Heart left ventricle (tissue), 16 donors: ENCODE measurements at regions not wholly inside any gene's neighbourhood (a gene's known extent, or its start where the extent isn't known, plus 50 kb on each side); places are given as distances from the start of the nearest gene placed in this dataset.

Experiments
- ATAC-seq, 4 donors: fragments of 200-7000 bp; cut with Tn5 transposase; one replicate each; pipeline ENCODE4 v1.9.1; 2020 to 2022; ENCODE audit warnings: moderate library complexity in 4 of 4, mild to moderate bottlenecking in 3 of 4, moderate number of reproducible peaks in 1 of 4
- DNase-seq, 5 donors: peaks; one replicate each; pipeline ENCODE4 v3.0.0-alpha.2; 2020
- H3K27ac ChIP-seq, 12 donors: fragments of 200-600 bp; sonication (generic) in 4 of 12; one replicate each; pipeline versions ENCODE4 v1.5.0 to v1.8.0; 2016 to 2022; ENCODE audit warnings: mild to moderate bottlenecking in 2 of 12
- H3K27me3 ChIP-seq, 9 donors: fragments of 200-600 bp; sonication (generic) in 2 of 9; one replicate each; pipeline versions ENCODE4 v1.5.1 to v1.8.0; 2016 to 2022; ENCODE audit warnings: mild to moderate bottlenecking in 3 of 9
- H3K36me3 ChIP-seq, 9 donors: fragments of 200-600 bp; sonication (generic) in 2 of 9; one replicate each; pipeline versions ENCODE4 v1.5.0 to v1.8.0; 2018 to 2022; ENCODE audit warnings: mild to moderate bottlenecking in 2 of 9
- H3K4me1 ChIP-seq, 12 donors: fragments of 200-600 bp; sonication (generic) in 4 of 12; one replicate each; pipeline versions ENCODE4 v1.5.0 to v1.8.0; 2016 to 2022; ENCODE audit warnings: mild to moderate bottlenecking in 3 of 12
- H3K4me3 ChIP-seq, 12 donors: fragments of 200-600 bp; sonication (generic) in 4 of 12; one replicate each; pipeline versions ENCODE4 v1.5.0 to v1.8.0; 2017 to 2022; ENCODE audit warnings: mild to moderate bottlenecking in 9 of 12, moderate library complexity in 4 of 12
- H3K9me3 ChIP-seq, 12 donors: fragments of 200-600 bp; sonication (generic) in 4 of 12; one replicate each; pipeline versions ENCODE4 v1.5.0 to v1.8.0; 2016 to 2022; ENCODE audit warnings: mild to moderate bottlenecking in 1 of 12
- CTCF ChIP-seq, 12 donors: fragments of 200-600 bp; sonication (generic) in 4 of 12; IDR thresholded peaks; one replicate each; pipeline versions ENCODE4 v1.5.0 to v1.8.0; 2018 to 2022; ENCODE audit warnings: antibody characterized with exemption in 12 of 12, mild to moderate bottlenecking in 5 of 12
- POLR2A ChIP-seq, 2 donors: fragments of 450-650 bp; IDR thresholded peaks; one replicate each; pipeline ENCODE4 v1.6.1; 2017; ENCODE audit warnings: antibody characterized with exemption in 2 of 2, mild to moderate bottlenecking in 2 of 2, moderate library complexity in 2 of 2
- whole genome bisulfite sequencing, 4 donors: extraction: QIAGEN DNeasy Blood & Tissue Kit in 2 of 4; methylation state at CpG; one replicate each; pipeline versions ENCODE4 v1.1.5 to v1.1.7; 2013 to 2018; 5-methylcytosine and 5-hydroxymethylcytosine counted together
- intact Hi-C, 10 donors: fragments of 100-400 bp; cut with DNase I; formaldehyde crosslinking; loops; one replicate each; pipeline versions ENCODE4 v1.11.1 to v1.14.2; 2022
- donor health status: ischemic (EF 13 %, LVEDD 7.1; RV severe dilation, severe dysfunction).
- donor health status: healthy with polysubstance abuse.
- donor health status: DM: no; HTN: yes; CAD: no.
- donor health status: DM: no; HTN: no; CAD: no.
- donor health status: ischemic (EF 25% LVEDD 6.9; RV normal size, moderate dysfunction).
- donor health status: ischemic (EF 25% LVEDD 5.7; RV mildly dilated, moderate dysfunction).
- donor health status: healthy.
- donor health status: DM: yes; HTN: yes; CAD: no.
- donor health status: ischemic (EF 35%, LVEDD 5.7; RV mildly dilated, moderate dysfunction).
- donor health status: nonischemic (EF 11% LVEDD 7.7; RV severe dilation, severe dysfunction).
- donor health status: DM: yes; HTN: yes; CAD: no.
- donor health status: PGD.
- donor health status: ischemic (EF 29% LVEDD 5.4; RV normal size, mild dysfunction).
- donor health status: nonischemic (EF 23%, LVEDD 6.1; RV moderate dilation, normal function).

GRCh38 chr7:156224833-156225225 lies 412.6 kb upstream of the SHH start:
- intact Hi-C loops = no loop called here
- H3K4me3 ChIP-seq = no peak overlapping the region
- no peak for ATAC-seq
- H3K36me3 ChIP-seq = no peaks in the 10 kb centered on the region
- peaks cover 0 to 29% (median 7%) of the 10 kb centered on the region in 12 donors for H3K9me3 ChIP-seq
- no peak overlapping the region for H3K27ac ChIP-seq
- TF ChIP-seq POLR2A (IDR thresholded peaks at IDR 0.05) (no peak), CTCF (IDR thresholded peaks at IDR 0.05) (no peak)
- peaks cover 0 to 10% (median 0%) of the 10 kb centered on the region in 9 donors for H3K27me3 ChIP-seq
- DNase-seq = no peak
- no peaks in the 10 kb centered on the region for H3K4me1 ChIP-seq
- 70 to 93% (median 80%) methylated on average over 1 of the region's 1 CpG for WGBS, 4 donors

GRCh38 chr7:156223935-156224832 lies 411.9 kb upstream of the SHH start:
- DNase-seq = no peak
- Histone ChIP-seq H3K9me3 (peaks cover 0 to 27% (median 7%) of the 10 kb centered on the region in 12 donors), H3K4me3 (no peak overlapping the region), H3K4me1 (no peaks in the 10 kb centered on the region), H3K27me3 (peaks cover 0 to 13% (median 0%) of the 10 kb centered on the region in 9 donors), H3K27ac (no peak overlapping the region), H3K36me3 (no peaks in the 10 kb centered on the region)
- no peak for ATAC-seq
- intact Hi-C loops = no loop called here
- no peak for TF ChIP-seq CTCF (IDR thresholded peaks at IDR 0.05)
- no peak for TF ChIP-seq POLR2A (IDR thresholded peaks at IDR 0.05)
- 64 to 67% (median 66%) methylated on average over 8 to 10 of the region's 10 CpGs for WGBS, 4 donors

GRCh38 chr7:156222611-156223010 lies 410.3 kb upstream of the SHH start:
- WGBS, 4 donors = 69 to 80% (median 77%) methylated on average over 7 of the region's 7 CpGs
- intact Hi-C loops = no loop called here
- DNase-seq (peak in 1 of 5 donors; percentile 0), ATAC-seq (no peak)
- TF ChIP-seq POLR2A (IDR thresholded peaks at IDR 0.05) = no peak
- TF ChIP-seq CTCF (IDR thresholded peaks at IDR 0.05) = no peak
- H3K27me3 ChIP-seq = peaks cover 0 to 13% (median 0%) of the 10 kb centered on the region in 9 donors
- no peak overlapping the region for H3K4me3 ChIP-seq
- H3K4me1 ChIP-seq = no peaks in the 10 kb centered on the region
- no peaks in the 10 kb centered on the region for H3K36me3 ChIP-seq
- H3K27ac ChIP-seq = no peak overlapping the region
- peaks cover 0 to 17% (median 7%) of the 10 kb centered on the region in 12 donors for H3K9me3 ChIP-seq

- H3K27me3 ChIP-seq = peaks cover 0 to 13% (median 0%) of the 10 kb centered on the region in 9 donors
- peaks cover 0 to 14% (median 7%) of the 10 kb centered on the region in 12 donors for H3K9me3 ChIP-seq
- no peaks in the 10 kb centered on the region for H3K4me1 ChIP-seq
- ATAC-seq (no peak), DNase-seq (no peak)
- H3K36me3 ChIP-seq = no peaks in the 10 kb centered on the region
- H3K27ac ChIP-seq = no peak overlapping the region
- no peak overlapping the region for H3K4me3 ChIP-seq
- intact Hi-C loops = no loop called here
- TF ChIP-seq POLR2A (IDR thresholded peaks at IDR 0.05) (no peak), CTCF (IDR thresholded peaks at IDR 0.05) (no peak)
- WGBS, 4 donors = 89 to 93% (median 89%) methylated on average over 4 of the region's 4 CpGs
Observed at GRCh38 chr7:156222151-156222550, 409.9 kb upstream of the SHH start.
